Adrenal gland (tissue), 9 donors: ENCODE measurements at regions not wholly inside any gene's neighbourhood (a gene's known extent, or its start where the extent isn't known, plus 50 kb on each side); places are given as distances from the start of the nearest gene placed in this dataset.

Experiments
- DNase-seq, 7 donors: peaks; one replicate each; pipeline ENCODE4 v3.0.0-alpha.2; 2019 to 2020
- H3K27ac ChIP-seq, 5 donors: fragments of 200-600 bp; sonication (generic) in 4 of 5; 1 replicate in 3 of 5; 2 replicates in 2 of 5; pipeline versions ENCODE4 v1.5.1 to v1.8.0; 2016 to 2020; ENCODE audit warnings: mild to moderate bottlenecking in 1 of 5
- H3K27me3 ChIP-seq: fragments of 200-600 bp; 2 replicates; pipeline ENCODE4 v1.8.0; 2021
- H3K36me3 ChIP-seq, 2 donors: fragments of 200-600 bp; replicated peaks in 1 of 2; 1 replicate in 1 of 2; 2 replicates in 1 of 2; pipeline versions ENCODE4 v1.5.1 to v1.8.0; 2018 to 2022
- H3K4me1 ChIP-seq, 2 donors: fragments of 200-600 bp; replicated peaks in 1 of 2; 1 replicate in 1 of 2; 2 replicates in 1 of 2; pipeline versions ENCODE4 v1.5.1 to v1.8.0; 2018 to 2021
- H3K4me3 ChIP-seq, 4 donors: fragments of 200-600 bp; sonication (generic) in 3 of 4; one replicate each; pipeline ENCODE4 v1.5.1; 2016 to 2018
- H3K9me3 ChIP-seq, 3 donors: fragments of 200-600 bp; sonication (generic) in 1 of 3; replicated peaks in 1 of 3; 1 replicate in 2 of 3; 2 replicates in 1 of 3; pipeline versions ENCODE4 v1.5.1 to v1.8.0; 2016 to 2021
- CTCF ChIP-seq, 6 experiments: fragments of 450-650 bp in 4 of 6; fragments of 200-600 bp in 2 of 6; sonication (generic) in 1 of 6; IDR thresholded peaks; 1 replicate in 5 of 6; 2 replicates in 1 of 6; pipeline versions ENCODE4 v1.5.1 to v1.8.0; 2016 to 2021; ENCODE audit warnings: antibody characterized with exemption in 6 of 6, mild to moderate bottlenecking in 2 of 6, moderate library complexity in 1 of 6
- POLR2A ChIP-seq, 2 donors: fragments of 450-650 bp; IDR thresholded peaks; one replicate each; pipeline ENCODE4 v1.6.1; 2017; ENCODE audit warnings: antibody characterized with exemption in 2 of 2, mild to moderate bottlenecking in 2 of 2, moderate library complexity in 1 of 2
- WGBS, 4 donors: extraction: QIAGEN DNeasy Blood & Tissue Kit in 2 of 4; methylation state at CpG; one replicate each; pipeline versions ENCODE4 v1.1.5 to v1.1.7; 2013 to 2017; 5-methylcytosine and 5-hydroxymethylcytosine counted together
- intact Hi-C, 2 donors: fragments of 100-400 bp; cut with DNase I; formaldehyde crosslinking; loops; one replicate each; pipeline versions ENCODE4 v1.14.1 to v1.15.0; 2022 to 2023
- donor health status: healthy with polysubstance abuse.
- donor health status: Bipolar disorder and iron deficiency.
- donor health status: DM: yes; HTN: yes; CAD: no.
- donor health status: DM: no; HTN: no; CAD: no.
- donor health status: DM: no; HTN: no; CAD: no.

- H3K27me3 ChIP-seq: no peaks in the 10 kb centered on the region
- 77 to 93% (median 88%) methylated on average over 6 to 8 of the region's 8 CpGs for WGBS, 4 donors
- no peaks in the 10 kb centered on the region for H3K9me3 ChIP-seq
- no peak overlapping the region for H3K4me3 ChIP-seq
- DNase-seq: no peak
- H3K36me3 ChIP-seq: no peaks in the 10 kb centered on the region
- TF ChIP-seq CTCF (IDR thresholded peaks at IDR 0.05) (no peak), POLR2A (IDR thresholded peaks at IDR 0.05) (no peak)
- no peaks in the 10 kb centered on the region for H3K4me1 ChIP-seq
- no peak overlapping the region for H3K27ac ChIP-seq
- intact Hi-C loops: no loop called here
Observed at GRCh38 chr6:166684866-166685265, 57.8 kb upstream of the RPS6KA2 start.

- Histone ChIP-seq H3K27ac (no peak overlapping the region), H3K9me3 (no peaks in the 10 kb centered on the region), H3K4me3 (no peak overlapping the region), H3K36me3 (no peaks in the 10 kb centered on the region), H3K4me1 (no peaks in the 10 kb centered on the region), H3K27me3 (no peaks in the 10 kb centered on the region)
- intact Hi-C loops: no loop called here
- TF ChIP-seq CTCF (IDR thresholded peaks at IDR 0.05) (no peak), POLR2A (IDR thresholded peaks at IDR 0.05) (no peak)
- WGBS, 4 donors: 87 to 97% (median 93%) methylated on average over 4 of the region's 4 CpGs
- DNase-seq: no peak
Observed at GRCh38 chr6:166684170-166684569, 57.1 kb upstream of the RPS6KA2 start.

- WGBS, 4 donors: 64 to 81% (median 73%) methylated on average over 8 to 10 of the region's 10 CpGs
Observed at GRCh38 chr6:166683477-166683876, 56.4 kb upstream of the RPS6KA2 start.

GRCh38 chr6:166679566-166679965, 52.5 kb upstream of the RPS6KA2 start:
- Histone ChIP-seq H3K4me1 (no peaks in the 10 kb centered on the region), H3K36me3 (no peaks in the 10 kb centered on the region), H3K9me3 (no peaks in the 10 kb centered on the region), H3K27ac (no peak overlapping the region), H3K27me3 (no peaks in the 10 kb centered on the region), H3K4me3 (no peak overlapping the region)
- intact Hi-C loops: no loop called here
- no peak for DNase-seq
- TF ChIP-seq POLR2A (IDR thresholded peaks at IDR 0.05) (no peak), CTCF (IDR thresholded peaks at IDR 0.05) (no peak)
- 93 to 100% (median 97%) methylated on average over 19 to 31 of the region's 31 CpGs for WGBS, 4 donors

More at GRCh38 chr6:166683477-166683876, 56.4 kb upstream of the RPS6KA2 start:
- TF ChIP-seq CTCF (IDR thresholded peaks at IDR 0.05) (no peak), POLR2A (IDR thresholded peaks at IDR 0.05) (no peak)
- Histone ChIP-seq H3K4me3 (no peak overlapping the region), H3K27me3 (no peaks in the 10 kb centered on the region), H3K9me3 (no peaks in the 10 kb centered on the region), H3K36me3 (no peaks in the 10 kb centered on the region), H3K27ac (no peak overlapping the region), H3K4me1 (no peaks in the 10 kb centered on the region)
- intact Hi-C loops: no loop called here
- DNase-seq: peak in 3 of 7 donors; percentile 26 to 33 (median 31)
